WI38 (cell line): ENCODE measurements at regions not wholly inside any gene's neighbourhood (a gene's known extent, or its start where the extent isn't known, plus 50 kb on each side); places are given as distances from the start of the nearest gene placed in this dataset.

Experiments
- H3K4me3 ChIP-seq: 2 replicates; pipeline ENCODE4 v1.5.1; 2011; ENCODE audit warnings: low read depth, mild to moderate bottlenecking, control low read depth, low read length
- CTCF ChIP-seq: IDR thresholded peaks from 2 replicates; pipeline ENCODE4 v1.5.1; 2012; ENCODE audit warnings: low read depth, mild to moderate bottlenecking, control low read depth, low read length

- TF ChIP-seq CTCF = no peak
- H3K4me3 ChIP-seq = no peak overlapping the region
Observed at GRCh38 chr15:85874236-85874635, 79.5 kb upstream of the KLHL25 start.

GRCh38 chr15:85875756-85876155 is 81.0 kb upstream of the KLHL25 start:
- no peak overlapping the region for H3K4me3 ChIP-seq
- TF ChIP-seq CTCF = no peak

GRCh38 chr15:85878828-85879225 is 84.1 kb upstream of the KLHL25 start:
- TF ChIP-seq CTCF = no peak
- no peak overlapping the region for H3K4me3 ChIP-seq

- no peak for TF ChIP-seq CTCF
- no peak overlapping the region for H3K4me3 ChIP-seq
Observed at GRCh38 chr15:85879334-85880163, 84.8 kb upstream of the KLHL25 start.

- H3K4me3 ChIP-seq = no peak overlapping the region
- no peak for TF ChIP-seq CTCF
Observed at GRCh38 chr15:85880501-85881190, 85.9 kb upstream of the KLHL25 start.

- H3K4me3 ChIP-seq = no peak overlapping the region
- no peak for TF ChIP-seq CTCF
Observed at GRCh38 chr15:85886309-85886811, 91.6 kb upstream of the KLHL25 start.
